Astrocyte of the cerebellum (primary cell): ENCODE measurements at regions not wholly inside any gene's neighbourhood (a gene's known extent, or its start where the extent isn't known, plus 50 kb on each side); places are given as distances from the start of the nearest gene placed in this dataset.
A peak's percentile ranks its signal among the peaks of the same experiment; 100 is the strongest.

Source experiments
- DNase-seq: peaks from one replicate; pipeline ENCODE4 v3.0.0-alpha.2; 2011; ENCODE audit warnings: low read depth
- H3K4me3 ChIP-seq: 2 replicates; pipeline ENCODE4 v1.5.1; 2011; ENCODE audit warnings: mild to moderate bottlenecking, low read depth, low read length, moderate library complexity
- in situ Hi-C: cut with HindIII; loops from 2 replicates; pipeline ENCODE4 v1.10.0; 2017; ENCODE audit warnings: low sequenced_read_pairs
- TF ChIP-seq, protein P1 (sequence below): IDR thresholded peaks from 2 replicates; pipeline ENCODE4 v1.5.1; 2012; ENCODE audit warnings: low read length, low read depth, moderate library complexity, mild to moderate bottlenecking; ENCODE audit errors: missing control alignments

DNA sequence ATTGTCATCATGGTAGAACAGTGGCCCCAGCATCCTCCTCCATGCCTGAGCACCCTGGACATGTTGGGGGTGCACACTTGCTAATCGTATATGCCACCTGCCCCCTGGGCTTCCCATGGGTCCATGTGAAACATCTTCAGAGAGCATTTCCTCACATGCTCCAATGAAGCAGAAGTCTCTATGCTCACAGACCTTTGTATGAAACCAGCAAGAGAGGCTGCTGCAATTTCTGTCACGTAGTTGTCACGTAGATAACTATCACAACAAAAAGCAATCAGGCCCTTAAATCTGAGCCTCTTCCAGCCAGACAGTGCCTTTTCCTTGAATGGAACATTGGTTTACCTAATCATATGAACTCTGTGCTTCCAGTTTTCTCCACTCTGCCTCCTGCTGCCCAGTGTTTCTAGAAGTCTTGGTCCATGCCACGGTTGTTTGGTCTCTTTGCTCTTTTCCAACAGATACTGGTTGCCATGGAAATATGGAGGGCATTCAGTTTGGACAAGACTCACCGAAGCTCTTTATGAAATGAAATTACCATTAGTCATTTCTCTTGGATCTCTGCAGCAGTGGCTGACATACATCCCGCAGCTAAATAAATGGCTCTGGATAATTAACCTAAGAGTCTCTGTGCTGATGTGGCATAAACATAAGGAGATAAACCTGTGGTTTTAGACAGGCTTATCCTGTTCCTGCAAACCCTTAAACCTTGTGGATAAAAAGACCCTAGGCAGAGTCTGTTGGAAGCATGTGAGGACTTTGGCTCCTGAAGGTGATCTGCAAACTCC, 172.8 kb upstream of the SYNDIG1 start:
- H3K4me3 ChIP-seq: no peak overlapping the region
- TF ChIP-seq, protein P1, sequence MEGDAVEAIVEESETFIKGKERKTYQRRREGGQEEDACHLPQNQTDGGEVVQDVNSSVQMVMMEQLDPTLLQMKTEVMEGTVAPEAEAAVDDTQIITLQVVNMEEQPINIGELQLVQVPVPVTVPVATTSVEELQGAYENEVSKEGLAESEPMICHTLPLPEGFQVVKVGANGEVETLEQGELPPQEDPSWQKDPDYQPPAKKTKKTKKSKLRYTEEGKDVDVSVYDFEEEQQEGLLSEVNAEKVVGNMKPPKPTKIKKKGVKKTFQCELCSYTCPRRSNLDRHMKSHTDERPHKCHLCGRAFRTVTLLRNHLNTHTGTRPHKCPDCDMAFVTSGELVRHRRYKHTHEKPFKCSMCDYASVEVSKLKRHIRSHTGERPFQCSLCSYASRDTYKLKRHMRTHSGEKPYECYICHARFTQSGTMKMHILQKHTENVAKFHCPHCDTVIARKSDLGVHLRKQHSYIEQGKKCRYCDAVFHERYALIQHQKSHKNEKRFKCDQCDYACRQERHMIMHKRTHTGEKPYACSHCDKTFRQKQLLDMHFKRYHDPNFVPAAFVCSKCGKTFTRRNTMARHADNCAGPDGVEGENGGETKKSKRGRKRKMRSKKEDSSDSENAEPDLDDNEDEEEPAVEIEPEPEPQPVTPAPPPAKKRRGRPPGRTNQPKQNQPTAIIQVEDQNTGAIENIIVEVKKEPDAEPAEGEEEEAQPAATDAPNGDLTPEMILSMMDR: no peak
- DNase-seq: no peak
- in situ Hi-C loops: no loop called here

DNA sequence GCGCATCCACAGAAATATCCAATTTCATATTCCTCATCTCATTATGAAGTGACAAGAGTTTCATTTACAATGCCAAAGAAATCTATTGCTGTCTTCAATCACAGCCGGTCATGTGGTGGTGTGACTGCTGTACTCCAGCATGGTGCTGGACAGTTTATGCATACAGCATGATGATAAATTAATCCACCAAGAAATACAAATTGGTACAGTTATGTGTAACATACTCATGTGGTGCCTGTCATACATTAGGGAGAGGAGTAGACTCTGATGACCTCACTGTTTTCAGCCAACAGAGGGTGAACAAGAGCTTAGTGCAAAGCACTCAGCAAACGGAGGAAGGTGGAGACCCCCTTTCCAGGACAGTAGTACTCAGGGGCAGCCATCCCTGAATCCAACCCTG, 178.4 kb upstream of the SYNDIG1 start:
- TF ChIP-seq, protein P1: no peak
- H3K4me3 ChIP-seq: no peak overlapping the region
- DNase-seq: no peak
- in situ Hi-C loops: loop anchor here (5.0 kb wide), 1 partner anchor 51 kb away; no protein-coding TSS in a partner anchor

DNA sequence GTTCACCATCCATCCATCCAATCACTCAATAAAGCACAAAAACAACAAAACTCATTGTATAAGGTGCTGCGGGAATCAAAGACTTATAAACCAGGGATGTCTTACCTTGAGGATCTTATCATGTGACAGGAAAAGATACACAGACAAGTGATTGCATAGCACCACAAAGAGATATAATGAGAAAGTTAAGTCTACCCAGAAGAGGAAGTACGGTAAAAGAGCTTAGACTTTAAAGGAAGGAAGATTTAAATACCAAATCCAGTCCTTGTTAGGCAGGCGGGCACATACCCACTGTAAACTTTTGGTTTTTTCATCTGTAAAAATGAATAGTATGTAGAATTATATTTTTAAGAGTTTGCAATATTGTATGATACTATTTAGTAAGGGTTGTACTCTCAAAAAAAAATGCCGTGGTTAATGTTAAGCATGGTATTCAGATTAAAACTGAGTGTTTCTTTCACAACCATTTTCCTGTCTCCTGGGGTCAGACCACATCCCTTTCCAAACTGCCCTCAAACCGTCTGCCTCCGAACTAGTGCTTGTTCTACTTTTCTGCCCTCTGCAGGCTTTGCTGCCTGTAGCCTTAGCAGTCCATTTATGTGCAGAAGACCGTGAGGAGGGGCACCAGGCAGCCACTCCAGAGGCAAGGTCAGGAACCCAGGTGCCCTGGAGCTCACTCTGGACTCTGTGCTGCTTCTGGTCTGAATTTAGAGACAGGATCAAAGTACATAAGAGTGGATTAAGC, 179.5 kb upstream of the SYNDIG1 start:
- TF ChIP-seq, protein P1: peak; percentile 8
- in situ Hi-C loops: loop anchor here (5.0 kb wide), 1 partner anchor 52 kb away; no protein-coding TSS in a partner anchor
- H3K4me3 ChIP-seq: no peak overlapping the region
- DNase-seq: peak; percentile 12

DNA sequence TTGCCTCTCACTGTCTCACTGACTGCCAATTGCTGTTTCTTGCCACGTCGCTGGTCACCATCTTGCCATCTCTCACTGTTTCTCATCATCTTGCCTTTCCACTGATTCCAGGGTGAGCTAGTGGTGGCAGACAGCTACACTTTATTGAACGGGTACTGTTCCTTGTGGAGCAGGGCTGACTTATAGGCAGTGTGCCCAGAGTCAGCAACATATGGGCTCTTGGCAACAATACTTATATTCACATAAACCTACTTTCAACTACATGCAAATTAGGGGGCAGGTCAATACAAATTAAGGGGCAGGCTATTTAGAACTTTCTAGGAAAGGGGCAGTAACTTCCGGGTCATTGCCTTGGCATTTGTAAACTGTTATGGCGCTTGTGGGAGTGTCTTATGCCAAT, 186.2 kb upstream of the SYNDIG1 start:
- H3K4me3 ChIP-seq: no peak overlapping the region
- DNase-seq: no peak
- in situ Hi-C loops: no loop called here
- TF ChIP-seq, protein P1: no peak

DNA sequence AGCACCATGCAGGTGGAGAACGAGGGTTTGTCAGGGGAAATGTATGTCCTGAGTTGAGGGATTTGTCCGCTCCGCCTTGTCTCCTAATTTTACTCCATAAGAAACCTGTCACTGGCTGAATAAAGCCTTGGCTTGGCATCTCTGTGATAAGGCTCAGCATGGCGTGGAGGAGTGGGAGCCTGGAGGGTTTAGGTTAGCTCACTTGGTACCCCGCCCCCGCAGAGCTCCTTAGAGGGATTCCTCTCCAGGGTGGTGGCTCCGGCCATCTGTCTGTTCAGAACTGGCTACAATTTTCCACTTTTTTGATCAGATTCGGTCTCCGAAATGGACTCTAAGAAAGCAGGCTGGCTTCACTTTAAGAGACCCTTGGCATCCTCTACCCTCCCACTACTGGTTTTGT, 192.2 kb upstream of the SYNDIG1 start:
- in situ Hi-C loops: no loop called here
- DNase-seq: no peak
- TF ChIP-seq, protein P1: no peak
- no peak overlapping the region for H3K4me3 ChIP-seq

DNA sequence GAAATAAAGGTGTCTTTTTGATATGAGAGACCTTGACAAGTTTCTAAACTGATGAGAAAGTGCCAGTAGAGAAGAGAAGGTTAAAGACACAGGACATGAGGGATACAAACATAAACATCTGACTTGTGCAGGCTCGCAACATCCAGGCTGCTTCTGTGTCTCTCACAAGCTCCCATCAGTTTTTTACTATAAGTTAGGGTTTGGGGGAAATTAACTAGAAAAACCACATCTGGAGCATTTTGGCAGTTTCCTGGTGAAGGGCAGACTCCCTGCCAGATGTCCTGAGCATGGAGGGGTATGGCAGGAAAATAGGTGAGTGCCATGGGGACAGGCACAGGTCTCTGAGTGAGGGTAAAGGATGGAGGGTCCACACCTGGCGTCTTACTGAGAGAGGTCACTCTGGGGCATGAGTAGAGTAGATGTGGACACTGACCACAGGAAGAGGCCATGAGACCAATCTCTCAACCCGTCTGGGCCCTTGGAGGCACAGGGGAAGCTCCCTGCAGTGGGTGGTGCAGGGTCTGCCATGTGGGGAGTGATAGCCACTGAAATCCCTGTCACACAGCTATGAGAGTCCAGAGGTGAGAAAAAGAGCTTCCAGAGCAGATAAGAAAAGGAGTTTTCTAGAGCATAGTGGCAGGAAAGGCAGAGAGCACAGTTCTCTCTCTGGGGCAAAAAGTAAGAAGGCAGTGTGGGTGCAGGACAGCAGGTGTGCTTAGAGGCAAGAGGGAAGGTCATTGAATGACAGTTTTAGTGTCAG, 193.3 kb upstream of the SYNDIG1 start:
- DNase-seq: no peak
- in situ Hi-C loops: no loop called here
- TF ChIP-seq, protein P1: no peak
- no peak overlapping the region for H3K4me3 ChIP-seq
